ENCODE measurements at regions not wholly inside any gene's neighbourhood (a gene's known extent, or its start where the extent isn't known, plus 50 kb on each side); places are given as distances from the start of the nearest gene placed in this dataset.

- no peak overlapping the region for H3K9ac ChIP-seq (ENCODE audit: insufficient read depth in 1 of 2, low read length in 2 of 2)
- H3K27me3 ChIP-seq (ENCODE audit: control insufficient read depth in 3 of 3, insufficient read depth in 3 of 3, low read length in 2 of 3) = no peaks in the 10 kb centered on the region
- H3K36me3 ChIP-seq (ENCODE audit: control insufficient read depth in 4 of 4, insufficient read depth in 4 of 4, low read length in 4 of 4) = no peaks in the 10 kb centered on the region
- no peaks in the 10 kb centered on the region for H3K4me1 ChIP-seq (ENCODE audit: control insufficient read depth in 5 of 5, insufficient read depth in 5 of 5, low read length in 5 of 5)
- 83 to 91% methylated on average over 2 of the region's 2 CpGs for WGBS, 2 donors
- DNase-seq (no peak), ATAC-seq (ENCODE audit: insufficient read depth, low FRiP score) (no peak)
- no peak overlapping the region for H3K27ac ChIP-seq (ENCODE audit: low read depth in 1 of 2, low read length in 1 of 2)
- no peak overlapping the region for H3K4me3 ChIP-seq
- TF ChIP-seq CTCF (IDR thresholded peaks at IDR 0.05; ENCODE audit: control extremely low read depth, extremely low read depth) = no peak
- H3K9me3 ChIP-seq (ENCODE audit: control insufficient read depth in 4 of 4, insufficient read depth in 3 of 4, low read length in 3 of 4) = no peaks in the 10 kb centered on the region
These were observed 121.0 kb upstream of the KYNU start for GRCh38 chr2:142756430-142756829.

GRCh38 chr2:142755191-142755590, 122.3 kb upstream of the KYNU start:
- no peaks in the 10 kb centered on the region for H3K4me1 ChIP-seq (ENCODE audit: control insufficient read depth in 5 of 5, insufficient read depth in 5 of 5, low read length in 5 of 5)
- no peak overlapping the region for H3K4me3 ChIP-seq
- no peak overlapping the region for H3K9ac ChIP-seq (ENCODE audit: insufficient read depth in 1 of 2, low read length in 2 of 2)
- H3K36me3 ChIP-seq (ENCODE audit: control insufficient read depth in 4 of 4, insufficient read depth in 4 of 4, low read length in 4 of 4) = no peaks in the 10 kb centered on the region
- H3K27ac ChIP-seq (ENCODE audit: low read depth in 1 of 2, low read length in 1 of 2) = no peak overlapping the region
- no peaks in the 10 kb centered on the region for H3K27me3 ChIP-seq (ENCODE audit: control insufficient read depth in 3 of 3, insufficient read depth in 3 of 3, low read length in 2 of 3)
- no peak for DNase-seq
- no peak for TF ChIP-seq CTCF (IDR thresholded peaks at IDR 0.05; ENCODE audit: control extremely low read depth, extremely low read depth)
- ATAC-seq (ENCODE audit: insufficient read depth, low FRiP score) = no peak
- H3K9me3 ChIP-seq (ENCODE audit: control insufficient read depth in 4 of 4, insufficient read depth in 3 of 4, low read length in 3 of 4) = no peaks in the 10 kb centered on the region

GRCh38 chr2:142754182-142754581, 123.3 kb upstream of the KYNU start:
- H3K36me3 ChIP-seq (ENCODE audit: control insufficient read depth in 4 of 4, insufficient read depth in 4 of 4, low read length in 4 of 4) = no peaks in the 10 kb centered on the region
- no peaks in the 10 kb centered on the region for H3K4me1 ChIP-seq (ENCODE audit: control insufficient read depth in 5 of 5, insufficient read depth in 5 of 5, low read length in 5 of 5)
- WGBS, 2 donors = 61 to 72% methylated on average over 1 of the region's 1 CpG
- no peaks in the 10 kb centered on the region for H3K27me3 ChIP-seq (ENCODE audit: control insufficient read depth in 3 of 3, insufficient read depth in 3 of 3, low read length in 2 of 3)
- no peak for TF ChIP-seq CTCF (IDR thresholded peaks at IDR 0.05; ENCODE audit: control extremely low read depth, extremely low read depth)
- DNase-seq (no peak), ATAC-seq (ENCODE audit: insufficient read depth, low FRiP score) (no peak)
- no peak overlapping the region for H3K9ac ChIP-seq (ENCODE audit: insufficient read depth in 1 of 2, low read length in 2 of 2)
- no peaks in the 10 kb centered on the region for H3K9me3 ChIP-seq (ENCODE audit: control insufficient read depth in 4 of 4, insufficient read depth in 3 of 4, low read length in 3 of 4)
- no peak overlapping the region for H3K4me3 ChIP-seq
- no peak overlapping the region for H3K27ac ChIP-seq (ENCODE audit: low read depth in 1 of 2, low read length in 1 of 2)

- ATAC-seq (ENCODE audit: insufficient read depth, low FRiP score) (no peak), DNase-seq (no peak)
- 69 to 86% methylated on average over 2 of the region's 2 CpGs for WGBS, 2 donors
These were observed 126.6 kb upstream of the KYNU start for GRCh38 chr2:142750858-142751257.

More at GRCh38 chr2:142750858-142751257, 126.6 kb upstream of the KYNU start:
- Histone ChIP-seq H3K27ac (ENCODE audit: low read depth in 1 of 2, low read length in 1 of 2) (no peak overlapping the region), H3K4me1 (ENCODE audit: control insufficient read depth in 5 of 5, insufficient read depth in 5 of 5, low read length in 5 of 5) (no peaks in the 10 kb centered on the region), H3K27me3 (ENCODE audit: control insufficient read depth in 3 of 3, insufficient read depth in 3 of 3, low read length in 2 of 3) (no peaks in the 10 kb centered on the region), H3K36me3 (ENCODE audit: control insufficient read depth in 4 of 4, insufficient read depth in 4 of 4, low read length in 4 of 4) (no peaks in the 10 kb centered on the region), H3K4me3 (no peak overlapping the region), H3K9ac (ENCODE audit: insufficient read depth in 1 of 2, low read length in 2 of 2) (no peak overlapping the region), H3K9me3 (ENCODE audit: control insufficient read depth in 4 of 4, insufficient read depth in 3 of 4, low read length in 3 of 4) (peaks cover 0 to 3% (median 1%) of the 10 kb centered on the region in 4 donors)
- TF ChIP-seq CTCF (IDR thresholded peaks at IDR 0.05; ENCODE audit: control extremely low read depth, extremely low read depth) = no peak
